ENCODE measurements at regions not wholly inside any gene's neighbourhood (a gene's known extent, or its start where the extent isn't known, plus 50 kb on each side); places are given as distances from the start of the nearest gene placed in this dataset.

- TF ChIP-seq CTCF (IDR thresholded peaks at IDR 0.05) = no peak
- TF ChIP-seq POLR2A (IDR thresholded peaks at IDR 0.05) = no peak
These were observed 87.5 kb upstream of the GPRC5B start for GRCh38 chr16:19972111-19972510.

Data from lower leg skin (tissue), 3 donors.